Coronary artery (tissue), 2 donors: ENCODE measurements at regions not wholly inside any gene's neighbourhood (a gene's known extent, or its start where the extent isn't known, plus 50 kb on each side); places are given as distances from the start of the nearest gene placed in this dataset.

Source experiments
- DNase-seq: peaks from one replicate; pipeline ENCODE4 v3.0.0-alpha.2; 2017; ENCODE audit warnings: low spot score
- H3K27ac ChIP-seq, 2 donors: fragments of 200-600 bp; sonication (generic); one replicate each; pipeline ENCODE4 v1.5.1; 2016 to 2019
- H3K4me3 ChIP-seq: fragments of 200-600 bp; sonication (generic); 2 replicates; pipeline ENCODE4 v1.5.1; 2016; ENCODE audit warnings: mild to moderate bottlenecking, moderate library complexity
- TF ChIP-seq, protein P1 (sequence below): fragments of 200-600 bp; sonication (generic); IDR thresholded peaks from one replicate; pipeline ENCODE4 v1.5.1; 2019; ENCODE audit warnings: antibody characterized with exemption

DNA sequence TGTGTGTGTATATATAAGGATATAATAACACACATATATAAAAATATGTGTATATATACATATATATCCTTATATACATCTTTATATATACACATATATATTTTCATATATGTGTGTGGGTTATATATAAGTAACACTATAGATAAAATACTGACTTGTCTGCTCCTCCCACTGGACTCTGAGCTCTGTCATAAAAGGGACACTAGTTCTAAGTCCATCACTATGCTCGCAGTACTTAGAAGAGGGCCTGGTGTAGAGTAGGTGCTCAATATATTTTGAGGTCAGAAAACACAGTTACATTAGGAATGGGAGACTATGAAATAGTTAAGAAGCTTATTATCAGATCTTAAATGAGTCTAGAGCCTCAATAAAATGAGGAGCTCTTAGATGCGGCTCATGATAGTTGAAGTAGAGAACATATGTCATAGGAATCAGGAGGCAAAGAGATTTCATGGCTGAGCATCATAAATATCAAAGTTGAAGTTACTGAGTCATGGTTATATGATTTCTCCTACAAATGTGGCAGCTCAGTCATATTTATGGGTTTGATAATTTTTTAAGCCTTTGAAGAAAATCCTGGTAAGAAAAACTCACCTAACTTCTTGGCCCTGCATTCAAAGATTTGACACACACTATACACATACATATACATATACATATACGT lies 371.2 kb upstream of the THBS1 start:
- Histone ChIP-seq H3K4me3 (no peak overlapping the region), H3K27ac (no peak overlapping the region)
- DNase-seq = no peak
- TF ChIP-seq, protein P1, sequence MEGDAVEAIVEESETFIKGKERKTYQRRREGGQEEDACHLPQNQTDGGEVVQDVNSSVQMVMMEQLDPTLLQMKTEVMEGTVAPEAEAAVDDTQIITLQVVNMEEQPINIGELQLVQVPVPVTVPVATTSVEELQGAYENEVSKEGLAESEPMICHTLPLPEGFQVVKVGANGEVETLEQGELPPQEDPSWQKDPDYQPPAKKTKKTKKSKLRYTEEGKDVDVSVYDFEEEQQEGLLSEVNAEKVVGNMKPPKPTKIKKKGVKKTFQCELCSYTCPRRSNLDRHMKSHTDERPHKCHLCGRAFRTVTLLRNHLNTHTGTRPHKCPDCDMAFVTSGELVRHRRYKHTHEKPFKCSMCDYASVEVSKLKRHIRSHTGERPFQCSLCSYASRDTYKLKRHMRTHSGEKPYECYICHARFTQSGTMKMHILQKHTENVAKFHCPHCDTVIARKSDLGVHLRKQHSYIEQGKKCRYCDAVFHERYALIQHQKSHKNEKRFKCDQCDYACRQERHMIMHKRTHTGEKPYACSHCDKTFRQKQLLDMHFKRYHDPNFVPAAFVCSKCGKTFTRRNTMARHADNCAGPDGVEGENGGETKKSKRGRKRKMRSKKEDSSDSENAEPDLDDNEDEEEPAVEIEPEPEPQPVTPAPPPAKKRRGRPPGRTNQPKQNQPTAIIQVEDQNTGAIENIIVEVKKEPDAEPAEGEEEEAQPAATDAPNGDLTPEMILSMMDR = no peak

DNA sequence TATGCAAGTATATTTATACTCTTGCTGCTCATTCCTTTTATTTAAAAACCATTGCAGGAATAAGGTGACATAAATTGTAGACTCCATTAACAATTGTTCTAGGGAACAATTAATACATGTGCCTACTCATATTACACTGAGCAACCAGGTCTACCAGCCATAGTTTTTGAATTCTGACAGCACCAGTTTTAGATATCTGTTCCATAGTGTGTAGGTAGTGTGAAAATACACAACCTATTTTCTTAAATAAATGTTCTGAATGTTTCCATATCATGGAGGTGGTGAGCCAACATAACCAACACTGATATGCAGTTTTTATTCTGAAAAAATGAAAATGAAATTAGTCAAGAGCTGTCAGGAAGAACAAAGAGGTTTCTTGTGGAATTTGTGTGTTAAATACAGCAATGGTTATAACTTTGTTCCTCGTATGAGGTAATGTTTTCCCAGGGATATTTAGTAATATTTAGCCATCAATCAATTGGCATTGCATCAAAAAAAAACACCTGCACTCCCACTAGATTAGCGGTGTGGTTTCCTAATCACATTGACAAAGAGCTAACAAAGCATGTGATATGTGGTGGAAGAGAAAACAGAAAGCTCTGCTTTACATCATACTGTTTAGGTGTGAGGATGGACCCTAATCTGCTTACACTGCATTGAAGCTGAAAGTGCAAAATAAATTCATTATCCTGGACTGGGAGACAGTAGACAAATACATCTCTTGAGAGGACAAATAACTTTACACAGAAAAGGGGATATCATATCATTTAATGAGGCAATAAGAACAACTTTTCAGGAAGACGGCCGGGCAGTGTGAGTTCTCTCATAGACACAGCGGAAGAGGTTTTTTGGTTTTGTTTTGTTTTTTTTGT lies 369.5 kb upstream of the THBS1 start:
- no peak overlapping the region for H3K27ac ChIP-seq
- TF ChIP-seq, protein P1 = no peak
- no peak for DNase-seq

DNA sequence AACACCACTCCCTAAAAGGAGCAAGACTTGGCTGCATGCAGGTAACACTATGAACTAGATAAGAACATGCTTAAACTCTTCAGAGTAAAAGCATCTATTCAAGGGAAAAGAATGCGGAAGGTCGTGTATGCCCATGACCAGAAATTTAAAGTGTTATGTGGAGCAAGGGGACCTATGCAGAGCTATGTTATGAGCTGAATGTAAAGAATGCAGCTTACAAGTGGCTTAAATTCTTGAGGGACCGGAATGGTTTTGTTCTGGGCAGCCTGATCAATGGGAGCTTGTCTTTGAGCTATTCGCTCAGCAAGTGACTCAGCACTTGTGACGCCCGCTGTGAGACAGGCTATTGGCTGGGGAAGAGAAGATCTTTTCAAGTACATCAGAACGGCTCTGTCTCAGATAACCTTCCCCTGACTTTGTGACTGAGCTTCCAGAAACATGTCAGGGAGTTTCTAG lies 367.5 kb upstream of the THBS1 start:
- TF ChIP-seq, protein P1 = no peak
- Histone ChIP-seq H3K4me3 (peak overlapping the region; percentile 41), H3K27ac (peak overlapping the region in 1 of 2 donors; percentile 20)
- no peak for DNase-seq

More for the DNA sequence above, 369.5 kb upstream of the THBS1 start:
- no peak overlapping the region for H3K4me3 ChIP-seq

DNA sequence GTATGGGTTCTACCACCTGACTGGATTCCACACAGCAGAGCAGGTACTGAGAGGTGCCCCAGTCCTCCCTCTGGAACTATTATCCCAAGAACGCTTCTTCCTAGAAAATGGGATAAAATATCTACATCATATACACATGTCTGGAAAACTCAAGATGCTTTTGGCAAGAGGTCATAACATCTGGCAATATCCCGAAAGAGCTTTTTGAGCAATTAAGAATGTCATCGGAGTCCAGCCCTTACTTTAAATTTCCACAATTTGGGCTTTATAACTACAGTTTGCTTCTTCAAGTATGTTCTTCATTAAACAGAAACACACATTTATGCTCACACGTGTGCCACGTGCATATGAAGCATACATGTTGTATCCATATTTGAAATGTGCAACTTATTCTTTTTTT lies 365.9 kb upstream of the THBS1 start:
- no peak for DNase-seq
- TF ChIP-seq, protein P1 = no peak
- no peak overlapping the region for H3K4me3 ChIP-seq
- H3K27ac ChIP-seq = no peak overlapping the region

DNA sequence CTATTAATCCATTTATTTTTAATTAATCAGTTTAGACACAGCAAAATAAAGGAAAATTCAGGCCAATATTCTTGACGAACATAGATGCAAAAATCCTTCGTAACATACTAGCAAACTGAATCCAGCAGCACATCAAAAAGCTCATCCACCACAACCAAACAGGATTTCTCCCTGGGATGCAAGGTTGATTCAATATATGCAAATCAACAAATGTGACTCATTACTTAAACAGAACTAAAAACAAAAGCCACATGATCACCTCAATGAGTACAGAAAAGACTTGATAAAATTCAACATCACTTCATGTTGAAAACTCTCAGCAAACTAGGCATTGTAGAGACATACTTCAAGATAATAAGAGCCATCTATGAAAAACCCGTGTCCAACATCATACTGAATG lies 364.1 kb upstream of the THBS1 start:
- Histone ChIP-seq H3K4me3 (no peak overlapping the region), H3K27ac (no peak overlapping the region)
- TF ChIP-seq, protein P1 = no peak
- DNase-seq = no peak

DNA sequence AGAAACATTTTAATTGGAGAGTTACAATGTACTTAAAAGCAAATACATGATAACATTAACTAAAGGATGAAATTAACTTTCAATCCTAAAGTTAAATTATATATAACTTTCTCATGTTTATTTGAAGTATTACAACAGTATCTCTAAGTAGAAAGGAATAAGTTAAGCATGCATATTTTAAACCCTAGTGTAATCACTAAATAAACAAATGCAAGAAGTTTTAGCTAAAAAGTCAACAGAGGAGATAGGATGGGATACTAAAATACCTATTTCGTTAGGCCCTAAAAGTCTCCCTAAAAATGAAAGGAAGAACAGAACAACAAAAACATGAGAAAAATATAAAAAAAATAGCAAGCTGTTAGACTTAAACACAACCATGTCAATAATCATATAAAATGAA lies 361.3 kb upstream of the THBS1 start:
- H3K4me3 ChIP-seq = no peak overlapping the region
- H3K27ac ChIP-seq = no peak overlapping the region
- no peak for DNase-seq
- TF ChIP-seq, protein P1 = no peak
